Ovary (tissue), 3 donors: ENCODE measurements at regions not wholly inside any gene's neighbourhood (a gene's known extent, or its start where the extent isn't known, plus 50 kb on each side); places are given as distances from the start of the nearest gene placed in this dataset.
"Not testable (repeated sequence)": the region's sequence is repeated elsewhere in the genome, so short reads cannot be mapped to it uniquely, and the experiment has no call there.

ENCODE experiments used
- CTCF ChIP-seq, 3 donors: fragments of 450-650 bp in 2 of 3; fragments of 200-600 bp in 1 of 3; IDR thresholded peaks; one replicate each; pipeline versions ENCODE4 v1.5.1 to v1.8.0; 2016 to 2022; ENCODE audit warnings: antibody characterized with exemption in 3 of 3, mild to moderate bottlenecking in 1 of 3
- EP300 ChIP-seq: sonication (generic); formaldehyde crosslinking; IDR thresholded peaks from one replicate; pipeline ENCODE4 v1.6.1; 2017; ENCODE audit warnings: antibody characterized with exemption
- POLR2A ChIP-seq: fragments of 450-650 bp; IDR thresholded peaks from one replicate; pipeline ENCODE4 v1.6.1; 2017; ENCODE audit warnings: antibody characterized with exemption, mild to moderate bottlenecking, moderate library complexity
- donor health status: DM: no; HTN: no; CAD: no.

- TF ChIP-seq CTCF (IDR thresholded peaks at IDR 0.05); POLR2A; EP300: not testable (repeated sequence)
Measured at GRCh38 chr21:6573576-6573975, 3947.8 kb upstream of the TPTE start.
